H1 (cell line): ENCODE measurements at regions not wholly inside any gene's neighbourhood (a gene's known extent, or its start where the extent isn't known, plus 50 kb on each side); places are given as distances from the start of the nearest gene placed in this dataset.

Experiments
- BACH1 ChIP-seq: IDR thresholded peaks from 2 replicates; pipeline ENCODE4 v1.6.1; 2012; ENCODE audit warnings: low read length, improper control_type of control experiment
- CBX8 ChIP-seq: fragments of 300-800, 300-1000 bp; sonication (generic); IDR thresholded peaks from 2 replicates; pipeline ENCODE4 v1.7.1; 2016; ENCODE audit warnings: low read depth, low read length, borderline replicate concordance
- EZH2 ChIP-seq: fragments of 200-600 bp; sonication (generic); IDR thresholded peaks from 2 replicates; pipeline ENCODE4 v1.7.1; 2012; ENCODE audit warnings: low read depth, mild to moderate bottlenecking, moderate library complexity, low read length, inconsistent platforms; ENCODE audit not compliant: severe bottlenecking
- KDM5A ChIP-seq: fragments of 200-600 bp; IDR thresholded peaks from 2 replicates; pipeline ENCODE4 v1.7.1; 2012; ENCODE audit warnings: mild to moderate bottlenecking, low read length, inconsistent platforms, mixed read lengths
- RBBP5 ChIP-seq: IDR thresholded peaks from 2 replicates; pipeline ENCODE4 v1.7.1; 2012; ENCODE audit warnings: low read depth, mild to moderate bottlenecking, inconsistent platforms, low read length, moderate library complexity, borderline replicate concordance
- RXRA ChIP-seq: IDR thresholded peaks from 2 replicates; pipeline ENCODE4 v1.6.1; 2011; ENCODE audit warnings: low read depth, mild to moderate bottlenecking, low read length, moderate library complexity; ENCODE audit not compliant: insufficient read depth
- SP4 ChIP-seq: IDR thresholded peaks from 2 replicates; pipeline ENCODE4 v1.6.1; 2012; ENCODE audit warnings: low read length, inconsistent platforms
- TF ChIP-seq, protein P1 (sequence below): IDR thresholded peaks from 2 replicates; pipeline ENCODE4 v1.6.1; 2011; ENCODE audit warnings: low read length, improper control_type of control experiment
- TF ChIP-seq, protein P2 (sequence below): fragments of 300-600 bp; sonication (generic); IDR thresholded peaks from 2 replicates; pipeline ENCODE4 v1.7.1; 2012; ENCODE audit warnings: low read length, moderate library complexity, mild to moderate bottlenecking, inconsistent platforms; ENCODE audit not compliant: insufficient replicate concordance

DNA sequence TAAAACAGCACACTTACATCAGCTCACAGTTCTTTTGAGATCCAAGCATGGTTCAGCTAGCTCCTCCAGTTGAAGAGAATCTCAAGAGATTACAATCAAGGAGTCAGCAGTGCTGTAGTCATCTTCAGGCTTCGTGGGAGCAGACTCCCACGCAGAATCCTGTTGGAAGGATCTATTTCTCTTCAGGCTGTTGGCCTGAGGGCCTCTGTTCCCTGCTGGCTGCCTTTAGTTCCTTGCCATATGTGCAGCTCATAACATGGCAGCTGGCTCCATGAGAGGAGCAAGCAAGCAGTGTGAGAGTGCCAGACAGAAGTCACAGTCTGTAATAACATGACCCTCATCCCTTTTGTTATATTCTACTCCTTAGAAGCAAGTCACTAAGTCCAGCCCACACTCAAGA lies 168.6 kb downstream of the COX18 start (continued):
- TF ChIP-seq BACH1 = no peak
- TF ChIP-seq EZH2 = no peak
- no peak for TF ChIP-seq RXRA
- no peak for TF ChIP-seq RBBP5
- TF ChIP-seq, protein P1, sequence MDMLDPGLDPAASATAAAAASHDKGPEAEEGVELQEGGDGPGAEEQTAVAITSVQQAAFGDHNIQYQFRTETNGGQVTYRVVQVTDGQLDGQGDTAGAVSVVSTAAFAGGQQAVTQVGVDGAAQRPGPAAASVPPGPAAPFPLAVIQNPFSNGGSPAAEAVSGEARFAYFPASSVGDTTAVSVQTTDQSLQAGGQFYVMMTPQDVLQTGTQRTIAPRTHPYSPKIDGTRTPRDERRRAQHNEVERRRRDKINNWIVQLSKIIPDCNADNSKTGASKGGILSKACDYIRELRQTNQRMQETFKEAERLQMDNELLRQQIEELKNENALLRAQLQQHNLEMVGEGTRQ = no peak
- no peak for TF ChIP-seq KDM5A
- no peak for TF ChIP-seq SP4
- TF ChIP-seq, protein P2, sequence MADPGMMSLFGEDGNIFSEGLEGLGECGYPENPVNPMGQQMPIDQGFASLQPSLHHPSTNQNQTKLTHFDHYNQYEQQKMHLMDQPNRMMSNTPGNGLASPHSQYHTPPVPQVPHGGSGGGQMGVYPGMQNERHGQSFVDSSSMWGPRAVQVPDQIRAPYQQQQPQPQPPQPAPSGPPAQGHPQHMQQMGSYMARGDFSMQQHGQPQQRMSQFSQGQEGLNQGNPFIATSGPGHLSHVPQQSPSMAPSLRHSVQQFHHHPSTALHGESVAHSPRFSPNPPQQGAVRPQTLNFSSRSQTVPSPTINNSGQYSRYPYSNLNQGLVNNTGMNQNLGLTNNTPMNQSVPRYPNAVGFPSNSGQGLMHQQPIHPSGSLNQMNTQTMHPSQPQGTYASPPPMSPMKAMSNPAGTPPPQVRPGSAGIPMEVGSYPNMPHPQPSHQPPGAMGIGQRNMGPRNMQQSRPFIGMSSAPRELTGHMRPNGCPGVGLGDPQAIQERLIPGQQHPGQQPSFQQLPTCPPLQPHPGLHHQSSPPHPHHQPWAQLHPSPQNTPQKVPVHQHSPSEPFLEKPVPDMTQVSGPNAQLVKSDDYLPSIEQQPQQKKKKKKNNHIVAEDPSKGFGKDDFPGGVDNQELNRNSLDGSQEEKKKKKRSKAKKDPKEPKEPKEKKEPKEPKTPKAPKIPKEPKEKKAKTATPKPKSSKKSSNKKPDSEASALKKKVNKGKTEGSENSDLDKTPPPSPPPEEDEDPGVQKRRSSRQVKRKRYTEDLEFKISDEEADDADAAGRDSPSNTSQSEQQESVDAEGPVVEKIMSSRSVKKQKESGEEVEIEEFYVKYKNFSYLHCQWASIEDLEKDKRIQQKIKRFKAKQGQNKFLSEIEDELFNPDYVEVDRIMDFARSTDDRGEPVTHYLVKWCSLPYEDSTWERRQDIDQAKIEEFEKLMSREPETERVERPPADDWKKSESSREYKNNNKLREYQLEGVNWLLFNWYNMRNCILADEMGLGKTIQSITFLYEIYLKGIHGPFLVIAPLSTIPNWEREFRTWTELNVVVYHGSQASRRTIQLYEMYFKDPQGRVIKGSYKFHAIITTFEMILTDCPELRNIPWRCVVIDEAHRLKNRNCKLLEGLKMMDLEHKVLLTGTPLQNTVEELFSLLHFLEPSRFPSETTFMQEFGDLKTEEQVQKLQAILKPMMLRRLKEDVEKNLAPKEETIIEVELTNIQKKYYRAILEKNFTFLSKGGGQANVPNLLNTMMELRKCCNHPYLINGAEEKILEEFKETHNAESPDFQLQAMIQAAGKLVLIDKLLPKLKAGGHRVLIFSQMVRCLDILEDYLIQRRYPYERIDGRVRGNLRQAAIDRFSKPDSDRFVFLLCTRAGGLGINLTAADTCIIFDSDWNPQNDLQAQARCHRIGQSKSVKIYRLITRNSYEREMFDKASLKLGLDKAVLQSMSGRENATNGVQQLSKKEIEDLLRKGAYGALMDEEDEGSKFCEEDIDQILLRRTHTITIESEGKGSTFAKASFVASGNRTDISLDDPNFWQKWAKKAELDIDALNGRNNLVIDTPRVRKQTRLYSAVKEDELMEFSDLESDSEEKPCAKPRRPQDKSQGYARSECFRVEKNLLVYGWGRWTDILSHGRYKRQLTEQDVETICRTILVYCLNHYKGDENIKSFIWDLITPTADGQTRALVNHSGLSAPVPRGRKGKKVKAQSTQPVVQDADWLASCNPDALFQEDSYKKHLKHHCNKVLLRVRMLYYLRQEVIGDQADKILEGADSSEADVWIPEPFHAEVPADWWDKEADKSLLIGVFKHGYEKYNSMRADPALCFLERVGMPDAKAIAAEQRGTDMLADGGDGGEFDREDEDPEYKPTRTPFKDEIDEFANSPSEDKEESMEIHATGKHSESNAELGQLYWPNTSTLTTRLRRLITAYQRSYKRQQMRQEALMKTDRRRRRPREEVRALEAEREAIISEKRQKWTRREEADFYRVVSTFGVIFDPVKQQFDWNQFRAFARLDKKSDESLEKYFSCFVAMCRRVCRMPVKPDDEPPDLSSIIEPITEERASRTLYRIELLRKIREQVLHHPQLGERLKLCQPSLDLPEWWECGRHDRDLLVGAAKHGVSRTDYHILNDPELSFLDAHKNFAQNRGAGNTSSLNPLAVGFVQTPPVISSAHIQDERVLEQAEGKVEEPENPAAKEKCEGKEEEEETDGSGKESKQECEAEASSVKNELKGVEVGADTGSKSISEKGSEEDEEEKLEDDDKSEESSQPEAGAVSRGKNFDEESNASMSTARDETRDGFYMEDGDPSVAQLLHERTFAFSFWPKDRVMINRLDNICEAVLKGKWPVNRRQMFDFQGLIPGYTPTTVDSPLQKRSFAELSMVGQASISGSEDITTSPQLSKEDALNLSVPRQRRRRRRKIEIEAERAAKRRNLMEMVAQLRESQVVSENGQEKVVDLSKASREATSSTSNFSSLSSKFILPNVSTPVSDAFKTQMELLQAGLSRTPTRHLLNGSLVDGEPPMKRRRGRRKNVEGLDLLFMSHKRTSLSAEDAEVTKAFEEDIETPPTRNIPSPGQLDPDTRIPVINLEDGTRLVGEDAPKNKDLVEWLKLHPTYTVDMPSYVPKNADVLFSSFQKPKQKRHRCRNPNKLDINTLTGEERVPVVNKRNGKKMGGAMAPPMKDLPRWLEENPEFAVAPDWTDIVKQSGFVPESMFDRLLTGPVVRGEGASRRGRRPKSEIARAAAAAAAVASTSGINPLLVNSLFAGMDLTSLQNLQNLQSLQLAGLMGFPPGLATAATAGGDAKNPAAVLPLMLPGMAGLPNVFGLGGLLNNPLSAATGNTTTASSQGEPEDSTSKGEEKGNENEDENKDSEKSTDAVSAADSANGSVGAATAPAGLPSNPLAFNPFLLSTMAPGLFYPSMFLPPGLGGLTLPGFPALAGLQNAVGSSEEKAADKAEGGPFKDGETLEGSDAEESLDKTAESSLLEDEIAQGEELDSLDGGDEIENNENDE = no peak
- no peak for TF ChIP-seq CBX8
